AML-193 (cell line): ENCODE measurements at regions not wholly inside any gene's neighbourhood (a gene's known extent, or its start where the extent isn't known, plus 50 kb on each side); places are given as distances from the start of the nearest gene placed in this dataset.

ENCODE experiments used
- DNase-seq, 2 experiments: peaks; one replicate each; lab custom pipeline; 2025; lab: John Stamatoyannopoulos, UW

DNA sequence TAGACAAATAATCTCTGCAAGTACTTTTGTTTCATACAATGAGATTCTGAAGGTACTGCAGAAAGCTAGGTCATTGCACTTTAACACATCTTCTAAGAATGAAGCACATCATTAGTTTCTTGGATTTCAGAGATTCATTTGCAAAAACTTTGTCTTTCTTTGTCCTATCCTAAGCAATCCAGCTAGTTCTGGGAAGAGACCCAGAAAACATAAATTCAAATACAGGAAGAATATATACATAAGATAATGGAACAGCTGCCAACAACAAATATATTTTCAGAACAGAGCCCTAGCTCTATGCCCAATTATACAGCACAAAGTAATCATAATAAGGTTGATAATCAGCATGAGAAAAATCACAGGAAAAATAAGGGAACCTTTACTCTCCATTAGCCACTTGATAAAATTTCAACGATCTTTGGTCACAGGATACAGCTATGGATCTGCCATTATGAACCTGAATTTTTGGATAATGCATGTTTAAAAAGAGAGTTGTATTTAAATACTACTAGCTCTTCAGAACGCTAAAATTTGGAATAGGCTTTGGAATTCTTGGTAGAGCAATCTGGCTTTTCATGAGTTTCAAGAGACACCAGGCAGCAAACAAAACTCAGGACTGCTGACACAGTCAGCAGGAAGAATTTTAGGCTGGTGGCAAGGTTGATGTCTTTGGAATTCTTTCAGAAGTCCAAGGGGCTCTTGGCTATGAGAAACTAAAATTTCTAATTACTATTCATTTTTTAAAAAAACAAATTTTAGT lies 250.4 kb upstream of the SMIM21 start:
- DNase-seq = no peak

DNA sequence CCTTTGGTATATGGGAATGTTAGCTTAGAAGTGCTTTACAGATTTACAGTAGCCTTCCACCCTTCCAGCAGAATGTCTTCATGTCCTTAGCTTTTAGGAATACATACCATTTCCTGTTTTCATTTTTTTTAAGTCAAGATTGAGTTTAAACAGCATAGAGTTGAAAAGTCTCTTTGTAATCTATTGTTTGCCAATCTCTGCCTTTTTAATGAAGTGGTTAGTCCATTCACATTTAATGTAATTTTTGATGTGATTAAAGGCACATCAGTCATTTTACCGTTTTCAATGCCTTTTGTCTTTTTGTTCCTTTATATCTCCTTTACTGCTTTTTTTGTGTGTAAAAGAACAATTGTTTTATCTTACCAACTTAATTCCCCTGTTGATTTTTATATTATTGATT lies 233.4 kb upstream of the SMIM21 start:
- no peak for DNase-seq

DNA sequence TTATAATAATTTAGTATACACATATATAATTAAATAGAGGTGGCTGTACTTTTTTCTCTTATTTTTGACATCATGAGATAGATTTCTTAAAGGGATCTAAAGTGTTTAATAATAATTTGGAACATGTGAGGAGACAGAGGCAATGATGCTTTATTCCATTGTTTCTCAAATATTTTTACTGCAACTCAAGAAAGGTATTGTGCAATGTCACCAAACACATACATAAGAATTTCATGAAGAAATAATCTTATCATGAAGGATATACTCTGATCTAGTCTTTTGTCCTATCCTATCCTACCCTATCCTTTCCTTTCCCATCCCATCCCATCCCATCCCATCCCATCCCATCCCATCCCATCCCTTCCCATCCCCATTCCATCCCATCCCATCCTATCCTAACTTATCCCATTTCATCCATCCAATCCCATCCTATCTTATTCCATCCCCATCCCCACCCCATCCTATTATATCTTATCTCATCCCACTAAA lies 232.1 kb upstream of the SMIM21 start:
- DNase-seq = peak; percentile 20 to 34

DNA sequence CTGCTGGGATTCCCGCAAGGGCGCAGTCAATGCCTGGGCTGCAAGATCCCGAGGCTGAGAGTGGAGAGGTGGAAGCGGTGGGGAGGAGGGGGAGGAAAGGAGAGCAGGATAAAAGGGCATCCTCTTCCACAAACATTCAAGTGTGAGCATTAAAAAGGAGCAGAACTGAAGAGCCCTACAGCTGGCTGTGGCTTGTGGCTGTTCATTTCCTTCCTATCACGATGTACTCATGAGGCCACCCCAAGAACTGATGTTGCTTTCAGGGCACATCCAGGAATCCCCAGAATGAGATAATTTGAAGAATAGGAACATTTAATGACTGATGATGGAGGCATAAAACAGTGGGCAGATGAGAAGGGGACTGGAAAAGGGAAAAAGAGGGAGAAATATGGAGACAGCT lies 230.8 kb upstream of the SMIM21 start:
- DNase-seq = peak; percentile 32 to 67

DNA sequence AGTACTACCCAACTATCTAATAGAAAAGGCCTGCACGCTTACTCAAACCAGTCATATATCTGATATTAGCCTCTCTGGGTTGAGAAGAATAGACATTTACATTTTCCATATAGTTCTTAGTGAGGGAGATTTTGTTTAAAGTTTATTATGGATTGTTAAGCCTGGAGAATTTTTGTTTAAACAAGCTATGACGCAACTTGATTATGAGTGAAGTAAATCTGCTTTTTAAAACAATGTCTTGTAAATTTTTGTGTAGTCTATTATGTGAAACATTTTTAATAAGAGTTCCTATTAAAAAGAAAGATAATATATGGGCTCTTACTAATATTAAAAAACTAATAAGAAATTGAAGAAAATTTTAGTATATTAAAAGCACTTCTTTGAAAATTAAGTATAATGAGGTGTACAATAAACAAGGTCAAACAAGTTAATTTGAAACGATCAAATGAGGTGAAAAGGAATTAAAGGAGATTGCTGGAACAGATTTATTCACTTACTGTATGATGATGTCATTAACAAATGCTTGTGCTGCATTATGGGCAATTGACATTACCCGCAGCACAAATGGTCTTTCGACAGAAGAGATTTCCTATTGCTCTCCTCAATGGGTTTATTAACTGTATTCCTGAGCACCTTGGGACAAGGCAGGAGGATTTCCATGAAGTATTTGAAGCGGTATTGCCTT lies 229.2 kb upstream of the SMIM21 start:
- no peak for DNase-seq

DNA sequence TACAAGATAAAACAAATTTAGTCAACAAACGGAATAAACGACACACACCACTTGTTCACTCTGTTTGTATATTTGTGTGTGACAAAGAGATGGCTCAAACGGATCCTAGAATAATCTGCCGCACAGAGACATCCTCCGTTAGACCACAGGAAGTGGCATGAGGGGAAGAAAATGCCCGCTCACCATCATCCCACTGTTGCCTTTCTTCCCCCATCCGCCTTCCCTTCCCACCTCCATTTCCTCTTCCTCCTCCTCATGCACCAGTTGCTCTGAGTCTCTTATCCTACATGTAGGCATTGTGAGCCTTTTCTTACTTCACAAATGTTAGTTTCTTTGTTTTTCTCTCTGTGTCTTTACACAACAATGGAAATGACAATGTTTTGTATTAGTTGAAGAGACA lies 228.5 kb upstream of the SMIM21 start:
- peak; percentile 71 to 82 for DNase-seq

DNA sequence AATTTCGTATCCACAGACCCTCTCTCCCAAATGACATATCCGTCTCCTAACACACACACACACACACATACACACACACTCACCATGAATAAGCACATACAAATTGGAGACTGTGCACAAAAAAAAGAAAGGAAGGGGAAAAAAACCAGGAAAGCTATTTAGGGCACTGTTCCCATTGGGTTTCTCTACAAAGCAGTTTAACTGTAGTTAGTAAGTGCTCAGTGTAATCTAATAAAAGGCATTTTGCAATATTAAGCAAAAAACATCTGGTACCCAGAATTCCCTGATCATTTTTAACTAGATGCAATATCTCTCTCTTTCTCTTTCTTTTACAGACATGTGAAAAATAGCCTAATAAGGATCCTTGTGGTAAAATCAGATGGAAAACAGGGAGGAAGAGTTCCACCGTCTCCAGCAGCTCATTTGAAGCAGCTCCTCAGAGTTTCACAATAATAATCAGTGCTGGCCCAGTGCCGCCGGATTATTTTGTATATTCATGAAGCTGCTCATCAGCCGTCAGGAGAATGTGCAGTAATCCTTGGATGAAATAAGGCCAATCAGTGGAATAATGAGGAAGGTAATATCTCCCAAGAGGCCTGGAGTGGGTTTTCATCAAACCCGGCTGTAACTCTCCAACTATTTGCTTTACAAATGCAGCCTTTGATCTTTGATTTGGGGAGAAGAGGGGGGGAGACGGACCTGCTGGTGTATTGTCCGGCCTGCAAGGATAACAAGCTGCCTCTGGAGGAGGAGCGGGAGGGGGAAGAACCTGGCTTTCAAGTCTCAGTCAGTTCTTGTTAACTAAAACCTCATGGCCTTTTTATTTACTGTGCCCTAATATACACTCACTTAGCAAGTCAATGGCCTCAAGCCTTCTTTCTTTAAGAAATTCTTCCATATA lies 227.6 kb upstream of the SMIM21 start:
- no peak for DNase-seq

DNA sequence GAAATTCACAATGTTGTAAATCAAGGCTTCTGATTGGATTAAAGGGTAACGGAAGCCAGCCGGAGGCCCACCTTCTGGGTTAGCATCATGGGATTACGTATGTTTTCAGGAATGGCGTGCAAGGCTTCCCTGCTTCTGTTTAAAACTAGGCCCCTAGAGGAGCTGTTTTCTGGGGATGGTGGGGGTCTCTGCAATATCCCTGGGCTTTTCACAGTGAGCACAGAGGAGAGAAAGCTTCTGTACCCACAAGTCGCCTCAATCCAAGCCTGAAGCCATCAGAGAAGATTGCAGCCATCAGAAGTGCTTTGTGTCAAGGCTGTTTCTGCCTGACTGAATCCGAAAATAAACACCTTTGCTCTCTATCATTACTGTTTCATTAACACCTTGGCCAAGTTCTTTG lies 226.9 kb upstream of the SMIM21 start:
- DNase-seq = no peak

DNA sequence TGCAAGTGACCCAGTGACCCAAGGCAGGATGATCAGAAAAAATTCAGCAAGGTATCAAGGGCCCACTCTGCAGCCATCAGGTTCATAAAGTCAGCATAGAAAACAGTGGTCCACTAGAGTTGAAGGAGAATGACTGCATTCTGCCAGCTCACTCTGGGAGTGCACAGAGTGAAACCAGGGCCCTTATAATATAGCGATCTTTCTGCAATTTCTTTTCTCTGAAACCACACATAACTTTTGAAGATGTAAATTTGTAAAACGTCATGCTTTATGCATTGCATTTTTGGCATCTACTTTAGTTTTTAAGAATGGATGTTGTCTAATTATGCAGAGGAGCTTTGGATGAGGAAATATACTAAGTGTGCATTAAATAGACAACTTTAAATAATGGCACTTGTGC lies 225.0 kb upstream of the SMIM21 start:
- DNase-seq = no peak

DNA sequence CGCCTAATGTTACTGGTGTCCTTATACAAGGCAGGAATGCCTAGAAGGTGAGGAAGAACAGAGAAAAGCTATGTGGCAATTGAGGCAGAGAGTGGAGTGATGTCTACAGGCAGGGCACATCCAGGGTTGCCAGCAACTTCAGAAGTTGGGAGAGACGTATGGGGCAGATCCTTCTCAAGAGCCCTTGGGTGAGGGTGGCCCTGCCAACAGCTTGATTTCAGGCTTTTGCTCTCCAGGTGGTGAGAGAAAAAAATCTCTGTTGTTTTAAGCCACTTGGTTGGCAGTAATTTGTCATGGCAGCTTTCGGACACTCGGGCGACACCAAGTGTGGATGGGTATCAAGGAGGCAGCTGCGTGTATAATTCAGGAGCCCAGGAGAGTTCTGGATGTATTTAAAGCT lies 217.4 kb upstream of the SMIM21 start:
- no peak for DNase-seq

DNA sequence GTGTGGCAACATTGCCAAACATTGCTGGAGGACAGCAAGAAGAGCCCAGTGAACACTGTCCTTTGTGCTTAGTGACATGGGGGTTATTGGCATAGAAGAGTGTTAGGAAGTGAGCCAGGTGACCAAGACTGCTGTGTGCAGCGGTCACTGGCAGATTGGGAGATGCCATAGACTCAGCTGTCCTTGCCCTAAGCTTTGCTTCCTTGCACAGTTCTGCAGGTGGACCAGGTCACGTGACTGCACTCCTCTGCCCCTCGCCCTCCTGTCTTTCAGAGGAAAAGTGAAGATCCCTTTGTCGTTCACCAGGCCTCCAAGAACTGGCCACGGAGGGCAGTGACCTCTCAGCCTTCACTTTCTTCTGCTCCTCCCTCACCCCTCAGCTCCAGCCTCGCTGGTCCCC lies 215.6 kb upstream of the SMIM21 start:
- no peak for DNase-seq

DNA sequence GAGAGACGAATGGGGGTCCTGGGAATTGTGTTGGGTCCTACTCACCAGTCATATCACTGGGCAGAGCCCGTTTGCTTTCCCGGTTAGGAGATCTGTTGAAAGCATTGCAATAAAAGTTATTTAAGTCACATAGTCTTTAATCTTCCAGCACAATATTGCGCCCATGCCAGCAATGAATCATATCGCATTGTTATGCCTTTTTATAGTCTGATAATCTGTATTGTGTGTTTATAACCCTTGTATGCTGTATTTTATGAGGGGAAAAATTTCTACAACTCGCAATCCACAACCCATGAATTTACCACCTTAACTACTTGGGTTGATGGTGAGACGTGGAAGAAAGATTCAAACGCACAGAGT lies 211.9 kb upstream of the SMIM21 start:
- no peak for DNase-seq

DNA sequence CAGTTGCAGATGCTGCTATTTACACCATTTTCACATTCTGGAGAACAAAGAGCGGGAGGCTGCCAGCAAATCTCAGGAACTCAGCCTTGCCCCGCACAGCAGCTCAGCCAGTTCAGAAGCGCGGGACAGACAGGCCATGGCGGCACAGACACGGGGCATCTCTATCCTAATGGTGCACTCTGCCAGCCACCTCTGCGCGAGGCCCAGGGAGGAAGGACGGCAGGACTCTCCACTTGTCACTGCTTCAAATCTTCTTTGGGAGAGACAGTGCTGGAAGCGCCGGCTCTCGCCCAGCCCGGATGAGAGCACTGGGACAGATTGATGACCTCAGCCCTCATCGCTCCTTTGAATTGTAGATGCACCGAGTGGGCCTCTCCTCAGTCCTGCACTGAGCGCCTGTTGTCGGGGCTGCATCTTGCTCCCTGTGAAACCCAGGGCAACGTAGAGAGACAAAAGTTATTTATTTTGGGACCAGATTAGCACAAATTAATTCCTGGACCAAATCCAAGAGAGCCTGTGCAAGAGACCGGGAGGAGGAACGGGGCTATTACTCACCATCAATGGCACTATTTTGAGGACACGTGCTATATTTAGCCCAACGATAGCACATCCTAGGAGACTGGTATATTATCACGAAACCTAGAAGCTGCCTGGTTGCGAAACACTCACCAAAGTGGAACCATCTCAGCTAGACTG lies 211.4 kb upstream of the SMIM21 start:
- DNase-seq = no peak

DNA sequence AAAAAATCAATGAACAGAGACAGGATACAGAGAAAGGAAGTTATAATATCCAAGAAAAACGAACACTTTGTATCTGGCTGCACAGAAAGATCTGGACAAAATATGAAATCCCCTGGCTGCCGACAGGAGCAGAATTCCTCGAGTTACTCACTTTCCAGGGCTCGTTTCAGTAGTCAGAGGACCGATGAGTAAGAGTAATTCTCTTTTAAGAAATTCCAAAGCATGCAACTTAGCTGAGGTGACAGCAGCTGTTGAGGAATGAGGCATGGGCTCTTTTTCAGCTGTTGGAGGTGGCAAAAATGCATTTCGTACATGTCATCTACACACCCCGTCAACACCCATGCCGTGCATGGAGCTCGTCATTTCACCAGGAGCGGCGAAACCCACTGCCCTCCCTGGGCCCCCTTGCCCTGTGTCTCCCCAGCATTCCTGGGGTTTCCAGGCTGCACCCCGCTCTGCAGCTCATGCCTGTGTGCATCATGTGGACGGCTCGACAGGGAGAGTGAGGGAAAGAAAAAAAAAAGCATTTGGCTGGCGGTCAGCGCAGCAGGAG lies 210.8 kb upstream of the SMIM21 start:
- DNase-seq = no peak

DNA sequence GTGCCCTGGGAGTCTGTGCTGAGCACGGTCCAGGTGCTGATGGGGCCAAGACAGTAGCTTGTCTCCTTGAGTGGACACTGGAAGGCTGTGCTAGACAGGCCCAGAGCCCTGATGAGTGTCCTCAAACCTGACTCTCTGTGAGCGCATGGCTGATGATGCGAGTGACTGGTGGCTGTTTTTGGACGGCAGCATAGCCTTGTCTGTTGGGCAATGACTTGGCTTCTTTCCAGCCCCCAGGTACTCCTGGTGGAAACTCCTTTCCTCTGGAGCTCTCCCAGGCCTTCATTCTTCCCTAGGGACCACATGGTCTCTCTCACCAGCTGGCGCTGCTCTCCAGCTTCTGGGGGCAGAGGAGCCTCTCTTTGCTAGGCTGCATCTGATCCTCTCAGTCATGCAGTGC lies 207.6 kb upstream of the SMIM21 start:
- DNase-seq = no peak

DNA sequence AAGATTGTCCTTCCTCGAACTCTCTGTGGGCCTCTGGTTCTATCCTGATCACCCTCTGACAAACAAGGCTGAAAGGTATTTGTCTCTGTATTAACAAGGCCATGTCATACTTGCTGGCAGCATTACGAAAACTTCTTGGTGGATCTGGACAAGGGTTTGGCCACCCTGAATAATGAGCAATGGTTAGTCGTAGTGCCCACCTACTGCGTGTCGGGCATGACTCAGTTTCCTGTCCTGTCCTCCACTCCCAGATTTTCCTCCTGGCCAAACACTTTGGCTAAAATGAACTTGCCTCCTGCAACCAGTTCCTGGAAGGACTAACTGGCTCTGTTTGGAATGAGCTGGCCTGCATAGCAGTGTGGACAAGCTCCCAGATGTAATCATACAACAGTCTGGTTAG lies 198.5 kb upstream of the SMIM21 start:
- no peak for DNase-seq

DNA sequence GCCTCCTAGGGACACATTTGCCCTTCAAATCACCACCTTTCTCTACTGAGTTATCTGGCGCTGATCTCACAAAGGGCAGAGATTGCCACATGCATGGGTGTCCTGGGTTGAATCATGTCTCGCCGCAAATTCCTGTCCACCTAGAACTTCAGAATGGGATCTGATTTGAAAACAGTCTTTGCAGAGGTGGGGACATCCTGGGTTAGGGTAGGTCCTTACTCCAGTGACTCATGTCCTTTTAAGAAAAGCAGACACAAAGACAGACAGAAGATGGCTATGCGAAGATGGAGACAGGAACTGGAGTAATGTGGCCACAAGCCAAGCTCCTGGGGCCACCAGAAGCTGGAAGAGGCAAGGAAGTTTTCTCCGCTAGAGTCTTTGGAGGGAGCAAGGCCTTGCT lies 197.4 kb upstream of the SMIM21 start:
- DNase-seq = no peak

DNA sequence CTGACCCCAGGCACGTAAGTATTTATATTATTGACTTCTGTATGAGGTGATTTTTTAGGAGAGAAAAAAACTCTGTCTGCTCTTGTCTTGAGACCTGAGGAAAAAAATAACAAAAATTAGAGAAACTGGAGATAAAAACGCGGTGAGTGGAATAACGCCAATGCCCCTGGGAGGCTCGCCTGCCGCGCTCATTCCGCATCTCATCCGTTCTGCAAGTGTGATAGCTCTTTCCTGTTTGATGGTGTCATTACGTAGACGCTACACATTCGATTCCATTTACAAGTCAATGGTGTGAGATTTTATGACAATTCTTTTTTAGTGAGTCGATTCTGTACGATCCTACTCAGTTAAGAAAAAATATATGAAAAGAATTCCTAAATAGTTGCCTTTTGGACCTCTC lies 194.3 kb upstream of the SMIM21 start:
- no peak for DNase-seq

DNA sequence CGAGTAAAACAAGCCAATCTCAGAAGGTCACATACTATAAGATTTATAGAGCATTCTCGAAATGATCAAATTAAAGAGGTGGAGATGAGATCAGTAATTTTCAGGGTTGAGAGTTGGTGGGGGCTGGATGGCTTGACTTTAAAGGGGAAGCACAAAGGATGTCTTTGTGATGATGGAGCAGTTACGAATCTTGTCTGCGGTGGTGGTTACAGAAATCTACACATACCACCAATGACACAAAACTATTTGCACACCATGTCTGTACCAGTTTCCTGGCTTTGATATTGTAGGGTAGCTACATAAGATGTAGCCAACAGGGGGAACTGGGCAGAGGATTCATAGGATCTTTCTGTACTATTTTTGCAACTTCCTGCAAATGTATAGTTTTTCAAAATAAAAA lies 190.6 kb upstream of the SMIM21 start:
- no peak for DNase-seq

DNA sequence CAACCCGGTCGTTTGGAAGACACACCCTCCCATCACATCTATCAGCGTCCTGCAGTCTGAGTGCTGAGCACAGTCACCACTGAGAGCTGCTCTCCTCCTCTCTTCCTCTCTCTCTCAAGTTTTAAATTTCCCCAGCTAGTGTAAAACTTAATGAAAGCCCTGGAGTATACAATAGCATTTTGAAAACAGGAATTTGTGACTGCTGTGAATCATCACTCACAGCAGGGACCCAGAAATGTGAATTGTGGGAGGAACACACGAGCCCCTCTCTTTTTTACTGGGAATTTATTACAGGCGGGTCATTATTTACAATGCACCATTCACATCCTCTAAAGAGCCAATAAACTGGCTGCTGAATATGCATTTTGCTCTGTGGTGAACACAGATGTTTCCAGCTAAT lies 185.0 kb upstream of the SMIM21 start:
- DNase-seq = no peak

DNA sequence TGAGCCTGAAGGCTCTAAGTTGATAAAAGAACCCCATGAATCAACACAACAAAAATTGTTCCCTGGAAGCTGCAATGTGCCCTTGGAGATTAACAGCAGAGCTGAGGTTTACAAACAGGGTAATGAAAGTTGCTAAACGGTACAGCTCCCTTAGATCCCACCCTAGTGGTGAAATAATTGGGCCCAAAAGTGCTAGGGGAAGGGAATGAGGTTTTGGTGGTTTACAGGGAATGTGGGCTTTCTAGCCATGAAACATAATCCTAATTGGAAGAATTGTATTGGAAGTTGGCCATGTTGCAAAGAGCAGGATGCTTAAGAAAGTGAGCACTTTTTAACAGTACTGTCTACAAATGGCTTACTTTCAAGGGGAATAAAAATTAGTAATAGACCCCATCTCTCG lies 180.2 kb upstream of the SMIM21 start:
- no peak for DNase-seq

DNA sequence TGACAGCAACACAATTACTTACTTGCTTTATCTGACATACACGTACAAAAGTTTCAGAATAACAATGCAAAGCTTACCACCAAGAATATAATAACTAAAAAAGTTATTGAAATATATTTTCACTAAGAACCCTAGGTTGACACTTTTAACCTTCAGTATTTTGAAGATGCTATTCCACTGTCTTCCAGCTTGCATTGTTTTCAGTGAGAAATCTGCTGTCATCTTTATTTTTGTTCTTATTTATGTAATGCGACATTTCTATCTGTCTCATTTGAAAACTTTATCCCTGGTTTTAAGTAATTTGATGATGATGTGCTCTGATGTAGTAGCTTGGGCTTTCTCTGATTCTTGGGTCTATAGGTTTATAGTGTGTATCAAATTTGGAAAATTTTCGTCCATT lies 165.0 kb upstream of the SMIM21 start:
- peak in 1 of 2 experiments; percentile 1 for DNase-seq
